Neural cell (in vitro differentiated cells): ENCODE measurements at regions not wholly inside any gene's neighbourhood (a gene's known extent, or its start where the extent isn't known, plus 50 kb on each side); places are given as distances from the start of the nearest gene placed in this dataset.

Source experiments
- H2AFZ ChIP-seq: fragments of 200-600, 300-800 bp; sonication (generic), shearing (Covaris generic); 2 replicates; pipeline ENCODE4 v1.6.0; 2014; ENCODE audit warnings: low read depth, mild to moderate bottlenecking, antibody characterized with exemption, low read length, moderate library complexity
- H3F3A ChIP-seq: fragments of 200-600 bp; shearing (Covaris generic); 2 replicates; pipeline ENCODE4 v1.6.1; 2016; ENCODE audit warnings: mild to moderate bottlenecking, moderate library complexity, mixed read lengths, antibody characterized with exemption, low read length; ENCODE audit not compliant: insufficient read depth, poor library complexity, severe bottlenecking
- H3K27ac ChIP-seq: fragments of 200-600, 300-800 bp; sonication (generic), shearing (Covaris generic); 2 replicates; pipeline ENCODE4 v1.5.1; 2014; ENCODE audit warnings: mild to moderate bottlenecking, low read length, moderate library complexity
- H3K27me3 ChIP-seq: fragments of 300-800, 200-600 bp; sonication (generic), shearing (Covaris generic); 2 replicates; pipeline ENCODE4 v1.6.0; 2014; ENCODE audit warnings: mild to moderate bottlenecking, low read depth, low read length, moderate library complexity; ENCODE audit not compliant: insufficient read depth
- H3K36me3 ChIP-seq: fragments of 300-800, 200-600 bp; sonication (generic), shearing (Covaris generic); 2 replicates; pipeline ENCODE4 v1.5.1; 2014; ENCODE audit warnings: mild to moderate bottlenecking, antibody characterized with exemption, low read length, moderate library complexity; ENCODE audit not compliant: insufficient read depth
- H3K4me2 ChIP-seq: fragments of 300-800, 200-600 bp; sonication (generic), shearing (Covaris generic); 2 replicates; pipeline ENCODE4 v1.6.0; 2014; ENCODE audit warnings: mild to moderate bottlenecking, low read length
- H3K4me3 ChIP-seq: fragments of 300-800, 200-600 bp; sonication (generic), shearing (Covaris generic); 2 replicates; pipeline ENCODE4 v1.5.1; 2014; ENCODE audit warnings: mild to moderate bottlenecking, low read length, moderate library complexity
- H3K79me2 ChIP-seq: fragments of 200-600 bp; shearing (Covaris generic); replicated peaks from 2 replicates; pipeline ENCODE4 v1.6.0; 2014; ENCODE audit warnings: mild to moderate bottlenecking, low read length, moderate library complexity; ENCODE audit not compliant: insufficient read depth
- H3K9ac ChIP-seq: fragments of 300-800, 200-600 bp; sonication (generic), shearing (Covaris generic); 2 replicates; pipeline ENCODE4 v1.6.1; 2016; ENCODE audit warnings: mild to moderate bottlenecking, low read length, mixed read lengths
- H3K9me2 ChIP-seq: fragments of 200-600 bp; shearing (Covaris generic); 2 replicates; pipeline ENCODE4 v1.6.1; 2016; ENCODE audit warnings: mild to moderate bottlenecking, low read length, mixed read lengths; ENCODE audit not compliant: insufficient read depth
- H3K9me3 ChIP-seq: fragments of 200-600, 300-800 bp; sonication (generic), shearing (Covaris generic); 2 replicates; pipeline ENCODE4 v1.6.1; 2016; ENCODE audit warnings: mild to moderate bottlenecking, mixed run types, low read length, moderate library complexity, mixed read lengths
- H4K20me1 ChIP-seq: fragments of 200-600 bp; shearing (Covaris generic); 2 replicates; pipeline ENCODE4 v1.6.1; 2016; ENCODE audit warnings: mild to moderate bottlenecking, mixed run types; ENCODE audit not compliant: insufficient read depth
- CTCF ChIP-seq: fragments of 450-650 bp; IDR thresholded peaks from 2 replicates; pipeline ENCODE4 v1.5.1; 2014; ENCODE audit warnings: antibody characterized with exemption, mild to moderate bottlenecking, moderate library complexity; ENCODE audit not compliant: poor library complexity, severe bottlenecking
- EP300 ChIP-seq: fragments of 450-650 bp; conservative IDR thresholded peaks from 2 replicates; pipeline ENCODE4 v1.6.1; 2014; ENCODE audit warnings: antibody characterized with exemption, mild to moderate bottlenecking, moderate library complexity; ENCODE audit not compliant: poor library complexity, severe bottlenecking
- EZH2 ChIP-seq: fragments of 200-600, 300-800 bp; shearing (Covaris generic), sonication (generic); IDR thresholded peaks from 2 replicates; pipeline ENCODE4 v1.6.1; 2014; ENCODE audit warnings: antibody characterized with exemption, low read length, borderline replicate concordance, mild to moderate bottlenecking; ENCODE audit not compliant: insufficient read depth, poor library complexity, severe bottlenecking
- MXI1 ChIP-seq: fragments of 450-650 bp; conservative IDR thresholded peaks from 2 replicates; pipeline ENCODE4 v1.6.1; 2014; ENCODE audit warnings: antibody characterized with exemption, mild to moderate bottlenecking; ENCODE audit not compliant: poor library complexity, severe bottlenecking
- POLR2AphosphoS5 ChIP-seq: IDR thresholded peaks from 2 replicates; pipeline ENCODE4 v1.6.1; 2012
- RAD21 ChIP-seq: fragments of 450-650 bp; conservative IDR thresholded peaks from 2 replicates; pipeline ENCODE4 v1.6.1; 2014; ENCODE audit warnings: antibody characterized with exemption, mild to moderate bottlenecking, moderate library complexity
- REST ChIP-seq: IDR thresholded peaks from 2 replicates; pipeline ENCODE4 v1.6.1; 2012; ENCODE audit warnings: borderline replicate concordance
- SMC3 ChIP-seq: fragments of 450-650 bp; conservative IDR thresholded peaks from 2 replicates; pipeline ENCODE4 v1.6.1; 2014; ENCODE audit warnings: antibody characterized with exemption, mild to moderate bottlenecking, moderate library complexity; ENCODE audit not compliant: poor library complexity
- TAF1 ChIP-seq: IDR thresholded peaks from 2 replicates; pipeline ENCODE4 v1.6.1; 2012; ENCODE audit warnings: low read depth

GRCh38 chr15:46607077-46607476 lies 972.2 kb downstream of the SQOR start:
- Histone ChIP-seq H3K9me3 (no peaks in the 10 kb centered on the region), H2AFZ (no peak overlapping the region), H3K4me3 (no peak overlapping the region), H4K20me1 (no peaks in the 10 kb centered on the region), H3F3A (no peaks in the 10 kb centered on the region), H3K9me2 (no peaks in the 10 kb centered on the region), H3K27ac (peak overlapping the region; percentile 4), H3K79me2 (no peaks in the 10 kb centered on the region), H3K4me2 (no peak overlapping the region), H3K36me3 (no peaks in the 10 kb centered on the region), H3K27me3 (no peaks in the 10 kb centered on the region), H3K9ac (no peak overlapping the region)
- TF ChIP-seq RAD21 = no peak
- TF ChIP-seq SMC3 = no peak
- TF ChIP-seq REST = no peak
- no peak for TF ChIP-seq TAF1
- TF ChIP-seq EP300 = no peak
- TF ChIP-seq MXI1 = no peak
- no peak for TF ChIP-seq POLR2AphosphoS5
- no peak for TF ChIP-seq CTCF
- TF ChIP-seq EZH2 = no peak

GRCh38 chr15:46616033-46616432 lies 981.2 kb downstream of the SQOR start:
- Histone ChIP-seq H4K20me1 (no peaks in the 10 kb centered on the region), H3K9me2 (no peaks in the 10 kb centered on the region), H3K36me3 (no peaks in the 10 kb centered on the region), H3K27ac (no peak overlapping the region), H3K4me2 (no peak overlapping the region), H2AFZ (no peak overlapping the region), H3K27me3 (no peaks in the 10 kb centered on the region), H3K79me2 (no peaks in the 10 kb centered on the region), H3K9me3 (no peaks in the 10 kb centered on the region), H3F3A (no peaks in the 10 kb centered on the region), H3K9ac (no peak overlapping the region), H3K4me3 (no peak overlapping the region)
- no peak for TF ChIP-seq POLR2AphosphoS5
- no peak for TF ChIP-seq EZH2
- no peak for TF ChIP-seq MXI1
- no peak for TF ChIP-seq CTCF
